GM12891 (cell line): ENCODE measurements at regions not wholly inside any gene's neighbourhood (a gene's known extent, or its start where the extent isn't known, plus 50 kb on each side); places are given as distances from the start of the nearest gene placed in this dataset.

Source experiments
- DNase-seq: peaks from one replicate; pipeline ENCODE4 v3.0.0; 2011; ENCODE audit warnings: low spot score; ENCODE audit not compliant: insufficient read length
- FAIRE-seq: peaks from 2 replicates; lab custom pipeline; 2011; peaks lifted over from hg19 to GRCh38; lab: Jason Lieb, UNC
- PAX5 ChIP-seq: IDR thresholded peaks from 2 replicates; pipeline ENCODE4 v1.6.1; 2011; ENCODE audit warnings: low read length, moderate library complexity, mild to moderate bottlenecking; ENCODE audit not compliant: insufficient read depth, severe bottlenecking
- POLR2A ChIP-seq: IDR thresholded peaks from 2 replicates; pipeline ENCODE4 v1.6.1; 2011; ENCODE audit warnings: low read depth, low read length, control low read depth
- POLR2AphosphoS5 ChIP-seq: IDR thresholded peaks from 2 replicates; pipeline ENCODE4 v1.6.1; 2011; ENCODE audit warnings: low read depth, low read length, control low read depth
- POU2F2 ChIP-seq: IDR thresholded peaks from 2 replicates; pipeline ENCODE4 v1.6.1; 2011; ENCODE audit warnings: low read depth, mild to moderate bottlenecking, control low read depth, low read length, moderate library complexity
- SPI1 ChIP-seq: IDR thresholded peaks from 2 replicates; pipeline ENCODE4 v1.6.1; 2011; ENCODE audit warnings: low read depth, low read length, control low read depth
- TAF1 ChIP-seq: IDR thresholded peaks from 2 replicates; pipeline ENCODE4 v1.6.1; 2011; ENCODE audit warnings: low read depth, low read length, control low read depth

GRCh38 chr18:61123309-61123708, 209.9 kb upstream of the CDH20 start:
- FAIRE-seq = no peak
- no peak for DNase-seq
- TF ChIP-seq POLR2AphosphoS5 (no peak), PAX5 (no peak), POU2F2 (no peak), POLR2A (no peak), SPI1 (no peak), TAF1 (no peak)

GRCh38 chr18:61127714-61128467, 205.3 kb upstream of the CDH20 start:
- FAIRE-seq = no peak
- TF ChIP-seq SPI1 (no peak), POU2F2 (no peak), POLR2AphosphoS5 (no peak), TAF1 (no peak), POLR2A (no peak), PAX5 (no peak)
- DNase-seq = no peak

- no peak for DNase-seq
- TF ChIP-seq POLR2A (no peak), PAX5 (no peak), POLR2AphosphoS5 (no peak), SPI1 (no peak), TAF1 (no peak), POU2F2 (no peak)
- FAIRE-seq = no peak
Measured at GRCh38 chr18:61129001-61129400, 204.2 kb upstream of the CDH20 start.

GRCh38 chr18:61132031-61132430, 201.2 kb upstream of the CDH20 start:
- FAIRE-seq (no peak), DNase-seq (no peak)
- TF ChIP-seq POLR2A = no peak
- TF ChIP-seq TAF1 = no peak
- no peak for TF ChIP-seq POLR2AphosphoS5
- TF ChIP-seq PAX5 = no peak
- no peak for TF ChIP-seq SPI1
- TF ChIP-seq POU2F2 = no peak

- FAIRE-seq (no peak), DNase-seq (no peak)
Measured at GRCh38 chr18:61133783-61134182, 199.4 kb upstream of the CDH20 start.

GRCh38 chr18:61136711-61137251, 196.4 kb upstream of the CDH20 start:
- TF ChIP-seq SPI1 (no peak), PAX5 (no peak), POLR2AphosphoS5 (no peak), POLR2A (no peak), POU2F2 (no peak), TAF1 (no peak)
- no peak for DNase-seq

More at GRCh38 chr18:61133783-61134182, 199.4 kb upstream of the CDH20 start:
- TF ChIP-seq POLR2AphosphoS5 (no peak), SPI1 (no peak), TAF1 (no peak), POLR2A (no peak), POU2F2 (no peak), PAX5 (no peak)

GRCh38 chr18:61141691-61142090, 191.5 kb upstream of the CDH20 start:
- DNase-seq (no peak), FAIRE-seq (no peak)
- TF ChIP-seq POU2F2 = no peak
- TF ChIP-seq SPI1 = no peak
- TF ChIP-seq PAX5 = no peak
- no peak for TF ChIP-seq POLR2A
- TF ChIP-seq POLR2AphosphoS5 = no peak
- no peak for TF ChIP-seq TAF1

More at GRCh38 chr18:61136711-61137251, 196.4 kb upstream of the CDH20 start:
- FAIRE-seq = no peak

- no peak for TF ChIP-seq TAF1
- TF ChIP-seq POLR2AphosphoS5 = no peak
- no peak for TF ChIP-seq SPI1
- TF ChIP-seq PAX5 = no peak
- TF ChIP-seq POU2F2 = no peak
- no peak for TF ChIP-seq POLR2A
- FAIRE-seq (no peak), DNase-seq (no peak)
Measured at GRCh38 chr18:61148322-61148721, 184.9 kb upstream of the CDH20 start.

- TF ChIP-seq SPI1 (no peak), POLR2AphosphoS5 (no peak), POLR2A (no peak), POU2F2 (no peak), TAF1 (no peak), PAX5 (no peak)
- FAIRE-seq = no peak
- no peak for DNase-seq
Measured at GRCh38 chr18:61149786-61150185, 183.4 kb upstream of the CDH20 start.

- DNase-seq (no peak), FAIRE-seq (no peak)
- no peak for TF ChIP-seq TAF1
- no peak for TF ChIP-seq POU2F2
- no peak for TF ChIP-seq PAX5
- TF ChIP-seq SPI1 = no peak
- TF ChIP-seq POLR2A = no peak
- no peak for TF ChIP-seq POLR2AphosphoS5
Measured at GRCh38 chr18:61153571-61153970, 179.7 kb upstream of the CDH20 start.
